Uterus (tissue), 3 donors: ENCODE measurements at regions not wholly inside any gene's neighbourhood (a gene's known extent, or its start where the extent isn't known, plus 50 kb on each side); places are given as distances from the start of the nearest gene placed in this dataset.

Experiments used
- DNase-seq, 2 donors: peaks; one replicate each; pipeline ENCODE4 v3.0.0-alpha.2; 2019 to 2020
- H3K27ac ChIP-seq, 2 donors: fragments of 200-600 bp; sonication (generic); 1 replicate in 1 of 2; 2 replicates in 1 of 2; pipeline ENCODE4 v1.5.1; 2016 to 2018
- H3K27me3 ChIP-seq, 2 donors: fragments of 200-600 bp; sonication (generic); one replicate each; pipeline ENCODE4 v1.5.1; 2018 to 2019; ENCODE audit warnings: control low read depth in 1 of 2
- H3K36me3 ChIP-seq, 2 donors: fragments of 200-600 bp; sonication (generic); one replicate each; pipeline ENCODE4 v1.5.1; 2019; ENCODE audit warnings: control low read depth in 1 of 2
- H3K4me1 ChIP-seq, 2 donors: fragments of 200-600 bp; sonication (generic); one replicate each; pipeline ENCODE4 v1.5.1; 2018 to 2019; ENCODE audit warnings: control low read depth in 1 of 2
- H3K4me3 ChIP-seq, 2 donors: fragments of 200-600 bp; sonication (generic); 1 replicate in 1 of 2; 2 replicates in 1 of 2; pipeline ENCODE4 v1.5.1; 2018 to 2019; ENCODE audit warnings: mild to moderate bottlenecking in 1 of 2
- H3K9me3 ChIP-seq, 2 donors: fragments of 200-600 bp; sonication (generic); one replicate each; pipeline ENCODE4 v1.5.1; 2019; ENCODE audit warnings: control low read depth in 1 of 2
- POLR2A ChIP-seq, 2 donors: fragments of 450-650 bp; IDR thresholded peaks; one replicate each; pipeline ENCODE4 v1.6.1; 2016; ENCODE audit warnings: antibody characterized with exemption in 2 of 2, mild to moderate bottlenecking in 1 of 2, moderate library complexity in 1 of 2
- intact Hi-C: fragments of 100-400 bp; cut with DNase I; formaldehyde crosslinking; loops from one replicate; pipeline ENCODE4 v1.15.1; 2023; ENCODE audit warnings: low total_unique reads
- TF ChIP-seq, protein P1 (sequence below), 4 experiments: fragments of 200-600 bp in 2 of 4; fragments of 450-650 bp in 2 of 4; sonication (generic) in 2 of 4; IDR thresholded peaks; one replicate each; pipeline ENCODE4 v1.5.1; 2016 to 2019; ENCODE audit warnings: antibody characterized with exemption in 4 of 4, mild to moderate bottlenecking in 2 of 4, moderate library complexity in 1 of 4
- donor health status: DM: yes; HTN: yes; CAD: no.

- H3K9me3 ChIP-seq: no peaks in the 10 kb centered on the region
- no peak overlapping the region for H3K4me3 ChIP-seq
- H3K36me3 ChIP-seq: no peaks in the 10 kb centered on the region
- intact Hi-C loops: no loop called here
- H3K27me3 ChIP-seq: no peaks in the 10 kb centered on the region
- H3K4me1 ChIP-seq: no peaks in the 10 kb centered on the region
- H3K27ac ChIP-seq: no peak overlapping the region
- no peak for DNase-seq
- TF ChIP-seq POLR2A (IDR thresholded peaks at IDR 0.05): no peak
- TF ChIP-seq, protein P1, sequence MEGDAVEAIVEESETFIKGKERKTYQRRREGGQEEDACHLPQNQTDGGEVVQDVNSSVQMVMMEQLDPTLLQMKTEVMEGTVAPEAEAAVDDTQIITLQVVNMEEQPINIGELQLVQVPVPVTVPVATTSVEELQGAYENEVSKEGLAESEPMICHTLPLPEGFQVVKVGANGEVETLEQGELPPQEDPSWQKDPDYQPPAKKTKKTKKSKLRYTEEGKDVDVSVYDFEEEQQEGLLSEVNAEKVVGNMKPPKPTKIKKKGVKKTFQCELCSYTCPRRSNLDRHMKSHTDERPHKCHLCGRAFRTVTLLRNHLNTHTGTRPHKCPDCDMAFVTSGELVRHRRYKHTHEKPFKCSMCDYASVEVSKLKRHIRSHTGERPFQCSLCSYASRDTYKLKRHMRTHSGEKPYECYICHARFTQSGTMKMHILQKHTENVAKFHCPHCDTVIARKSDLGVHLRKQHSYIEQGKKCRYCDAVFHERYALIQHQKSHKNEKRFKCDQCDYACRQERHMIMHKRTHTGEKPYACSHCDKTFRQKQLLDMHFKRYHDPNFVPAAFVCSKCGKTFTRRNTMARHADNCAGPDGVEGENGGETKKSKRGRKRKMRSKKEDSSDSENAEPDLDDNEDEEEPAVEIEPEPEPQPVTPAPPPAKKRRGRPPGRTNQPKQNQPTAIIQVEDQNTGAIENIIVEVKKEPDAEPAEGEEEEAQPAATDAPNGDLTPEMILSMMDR (IDR thresholded peaks at IDR 0.05): no peak
Observed at GRCh38 chr5:92916036-92916435, 665.0 kb downstream of the NR2F1-AS1 start.

- Histone ChIP-seq H3K27ac (no peak overlapping the region), H3K9me3 (no peaks in the 10 kb centered on the region), H3K4me1 (peaks cover 0 to 4% of the 10 kb centered on the region in 2 donors), H3K36me3 (no peaks in the 10 kb centered on the region), H3K27me3 (no peaks in the 10 kb centered on the region), H3K4me3 (no peak overlapping the region)
- intact Hi-C loops: no loop called here
- no peak for DNase-seq
- TF ChIP-seq, protein P1 (IDR thresholded peaks at IDR 0.05): no peak
- no peak for TF ChIP-seq POLR2A (IDR thresholded peaks at IDR 0.05)
Observed at GRCh38 chr5:92912283-92912682, 668.7 kb downstream of the NR2F1-AS1 start.

GRCh38 chr5:92911851-92912250 is 669.2 kb downstream of the NR2F1-AS1 start:
- DNase-seq: no peak
- TF ChIP-seq POLR2A (IDR thresholded peaks at IDR 0.05): no peak
- TF ChIP-seq, protein P1 (IDR thresholded peaks at IDR 0.05): no peak
- peaks cover 0 to 4% of the 10 kb centered on the region in 2 donors for H3K4me1 ChIP-seq
- no peaks in the 10 kb centered on the region for H3K9me3 ChIP-seq
- H3K27me3 ChIP-seq: no peaks in the 10 kb centered on the region
- H3K4me3 ChIP-seq: no peak overlapping the region
- no peaks in the 10 kb centered on the region for H3K36me3 ChIP-seq
- H3K27ac ChIP-seq: no peak overlapping the region
- intact Hi-C loops: no loop called here

GRCh38 chr5:92911293-92911692 is 669.7 kb downstream of the NR2F1-AS1 start:
- Histone ChIP-seq H3K4me3 (no peak overlapping the region), H3K27me3 (no peaks in the 10 kb centered on the region), H3K4me1 (peaks cover 0 to 4% of the 10 kb centered on the region in 2 donors), H3K36me3 (no peaks in the 10 kb centered on the region), H3K9me3 (no peaks in the 10 kb centered on the region), H3K27ac (no peak overlapping the region)
- DNase-seq: no peak
- intact Hi-C loops: no loop called here
- TF ChIP-seq, protein P1 (IDR thresholded peaks at IDR 0.05): no peak
- no peak for TF ChIP-seq POLR2A (IDR thresholded peaks at IDR 0.05)

DNA sequence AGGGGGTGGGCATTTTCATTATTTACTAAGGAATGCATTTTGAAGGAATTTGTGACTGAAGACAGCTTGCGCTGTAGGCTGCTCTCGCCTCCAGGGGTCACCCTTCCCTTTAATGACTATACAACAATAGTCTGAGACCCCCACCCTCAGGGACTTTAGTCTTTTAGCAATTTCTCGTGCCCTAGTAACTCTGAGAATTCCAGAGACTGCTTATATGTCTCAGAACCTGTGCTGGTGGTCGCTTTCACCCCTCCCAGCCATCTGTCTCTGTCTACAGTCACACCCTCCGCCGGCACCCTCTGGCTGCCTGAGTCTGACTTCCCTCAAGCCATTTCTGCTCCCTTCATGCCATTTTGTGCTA is 671.4 kb downstream of the NR2F1-AS1 start:
- DNase-seq: no peak
- H3K9me3 ChIP-seq: no peaks in the 10 kb centered on the region
- H3K36me3 ChIP-seq: no peaks in the 10 kb centered on the region
- H3K4me1 ChIP-seq: peaks cover 0 to 4% of the 10 kb centered on the region in 2 donors
- H3K27ac ChIP-seq: no peak overlapping the region
- no peak overlapping the region for H3K4me3 ChIP-seq
- TF ChIP-seq, protein P1 (IDR thresholded peaks at IDR 0.05): peak in 2 of 4 experiments; percentile 18 to 19
- TF ChIP-seq POLR2A (IDR thresholded peaks at IDR 0.05): no peak
- no peaks in the 10 kb centered on the region for H3K27me3 ChIP-seq
- intact Hi-C loops: no loop called here
